ENCODE measurements at regions not wholly inside any gene's neighbourhood (a gene's known extent, or its start where the extent isn't known, plus 50 kb on each side); places are given as distances from the start of the nearest gene placed in this dataset.
"Not testable (repeated sequence)": the region's sequence is repeated elsewhere in the genome, so short reads cannot be mapped to it uniquely, and the experiment has no call there.

DNA sequence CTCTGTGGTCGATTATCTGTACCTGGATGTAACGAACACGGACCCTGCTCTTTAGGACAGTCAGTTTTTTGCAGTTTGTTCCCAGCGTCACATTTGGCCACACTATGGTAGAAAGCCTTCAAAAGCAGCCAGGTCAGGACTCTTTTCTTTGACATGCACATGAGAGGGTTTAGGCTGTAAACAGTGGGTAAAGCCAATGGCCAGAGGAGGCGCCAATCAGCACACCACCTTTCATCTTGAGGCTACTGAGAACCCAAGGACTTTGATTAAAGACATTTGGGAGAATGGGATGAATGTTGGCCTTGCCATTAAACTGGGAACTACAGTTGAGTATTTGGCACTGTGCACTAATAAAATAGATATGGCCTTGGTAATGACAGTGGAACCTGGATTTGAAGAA lies 225.9 kb downstream of the OXSM start:
- no peaks in the 10 kb centered on the region for H3K9me3 ChIP-seq (ENCODE audit: low read length)
- H3K27ac ChIP-seq (ENCODE audit: low read length) = no peak overlapping the region
- no peaks in the 10 kb centered on the region for H3K36me3 ChIP-seq (ENCODE audit: insufficient read depth, low read length)
- no peaks in the 10 kb centered on the region for H3K79me2 ChIP-seq (replicated peaks; ENCODE audit: insufficient read depth, low read length)
- peaks cover 3% of the 10 kb centered on the region for H3F3A ChIP-seq (ENCODE audit: insufficient read depth, low read length, poor library complexity, severe bottlenecking)
- H2AFZ ChIP-seq (ENCODE audit: low read depth, low read length) = no peak overlapping the region
- no peak overlapping the region for H3K4me2 ChIP-seq (ENCODE audit: low read length)
- H3K27me3 ChIP-seq (ENCODE audit: insufficient read depth, low read depth, low read length) = no peaks in the 10 kb centered on the region
- no peak overlapping the region for H3K9ac ChIP-seq (ENCODE audit: low read length)
- H4K20me1 ChIP-seq (ENCODE audit: insufficient read depth) = no peaks in the 10 kb centered on the region
- H3K9me2 ChIP-seq (ENCODE audit: insufficient read depth, low read length) = no peaks in the 10 kb centered on the region
- TF ChIP-seq, protein P1, sequence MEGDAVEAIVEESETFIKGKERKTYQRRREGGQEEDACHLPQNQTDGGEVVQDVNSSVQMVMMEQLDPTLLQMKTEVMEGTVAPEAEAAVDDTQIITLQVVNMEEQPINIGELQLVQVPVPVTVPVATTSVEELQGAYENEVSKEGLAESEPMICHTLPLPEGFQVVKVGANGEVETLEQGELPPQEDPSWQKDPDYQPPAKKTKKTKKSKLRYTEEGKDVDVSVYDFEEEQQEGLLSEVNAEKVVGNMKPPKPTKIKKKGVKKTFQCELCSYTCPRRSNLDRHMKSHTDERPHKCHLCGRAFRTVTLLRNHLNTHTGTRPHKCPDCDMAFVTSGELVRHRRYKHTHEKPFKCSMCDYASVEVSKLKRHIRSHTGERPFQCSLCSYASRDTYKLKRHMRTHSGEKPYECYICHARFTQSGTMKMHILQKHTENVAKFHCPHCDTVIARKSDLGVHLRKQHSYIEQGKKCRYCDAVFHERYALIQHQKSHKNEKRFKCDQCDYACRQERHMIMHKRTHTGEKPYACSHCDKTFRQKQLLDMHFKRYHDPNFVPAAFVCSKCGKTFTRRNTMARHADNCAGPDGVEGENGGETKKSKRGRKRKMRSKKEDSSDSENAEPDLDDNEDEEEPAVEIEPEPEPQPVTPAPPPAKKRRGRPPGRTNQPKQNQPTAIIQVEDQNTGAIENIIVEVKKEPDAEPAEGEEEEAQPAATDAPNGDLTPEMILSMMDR (IDR thresholded peaks at IDR 0.05; ENCODE audit: poor library complexity, severe bottlenecking) = no peak
- no peak for TF ChIP-seq TAF1 (IDR thresholded peaks at IDR 0.05; ENCODE audit: low read depth)
- no peak for TF ChIP-seq MXI1 (conservative IDR thresholded peaks at IDR 0.05; ENCODE audit: poor library complexity, severe bottlenecking)
- TF ChIP-seq RAD21 (conservative IDR thresholded peaks at IDR 0.05) = no peak
- no peak for TF ChIP-seq POLR2AphosphoS5 (IDR thresholded peaks at IDR 0.05)
- TF ChIP-seq EP300 (conservative IDR thresholded peaks at IDR 0.05; ENCODE audit: poor library complexity, severe bottlenecking) = no peak
- TF ChIP-seq, protein P2, sequence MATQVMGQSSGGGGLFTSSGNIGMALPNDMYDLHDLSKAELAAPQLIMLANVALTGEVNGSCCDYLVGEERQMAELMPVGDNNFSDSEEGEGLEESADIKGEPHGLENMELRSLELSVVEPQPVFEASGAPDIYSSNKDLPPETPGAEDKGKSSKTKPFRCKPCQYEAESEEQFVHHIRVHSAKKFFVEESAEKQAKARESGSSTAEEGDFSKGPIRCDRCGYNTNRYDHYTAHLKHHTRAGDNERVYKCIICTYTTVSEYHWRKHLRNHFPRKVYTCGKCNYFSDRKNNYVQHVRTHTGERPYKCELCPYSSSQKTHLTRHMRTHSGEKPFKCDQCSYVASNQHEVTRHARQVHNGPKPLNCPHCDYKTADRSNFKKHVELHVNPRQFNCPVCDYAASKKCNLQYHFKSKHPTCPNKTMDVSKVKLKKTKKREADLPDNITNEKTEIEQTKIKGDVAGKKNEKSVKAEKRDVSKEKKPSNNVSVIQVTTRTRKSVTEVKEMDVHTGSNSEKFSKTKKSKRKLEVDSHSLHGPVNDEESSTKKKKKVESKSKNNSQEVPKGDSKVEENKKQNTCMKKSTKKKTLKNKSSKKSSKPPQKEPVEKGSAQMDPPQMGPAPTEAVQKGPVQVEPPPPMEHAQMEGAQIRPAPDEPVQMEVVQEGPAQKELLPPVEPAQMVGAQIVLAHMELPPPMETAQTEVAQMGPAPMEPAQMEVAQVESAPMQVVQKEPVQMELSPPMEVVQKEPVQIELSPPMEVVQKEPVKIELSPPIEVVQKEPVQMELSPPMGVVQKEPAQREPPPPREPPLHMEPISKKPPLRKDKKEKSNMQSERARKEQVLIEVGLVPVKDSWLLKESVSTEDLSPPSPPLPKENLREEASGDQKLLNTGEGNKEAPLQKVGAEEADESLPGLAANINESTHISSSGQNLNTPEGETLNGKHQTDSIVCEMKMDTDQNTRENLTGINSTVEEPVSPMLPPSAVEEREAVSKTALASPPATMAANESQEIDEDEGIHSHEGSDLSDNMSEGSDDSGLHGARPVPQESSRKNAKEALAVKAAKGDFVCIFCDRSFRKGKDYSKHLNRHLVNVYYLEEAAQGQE (IDR thresholded peaks at IDR 0.05; ENCODE audit: borderline replicate concordance) = no peak
- no peak for TF ChIP-seq SMC3 (conservative IDR thresholded peaks at IDR 0.05; ENCODE audit: poor library complexity)
- no peak for TF ChIP-seq EZH2 (IDR thresholded peaks at IDR 0.05; ENCODE audit: borderline replicate concordance, insufficient read depth, low read length, poor library complexity, severe bottlenecking)
- H3K4me3 ChIP-seq (ENCODE audit: low read length) = no peak overlapping the region

GRCh38 chr3:26018889-26019288 lies 229.0 kb downstream of the OXSM start:
- H3K27ac ChIP-seq (ENCODE audit: low read length) = no peak overlapping the region
- TF ChIP-seq EZH2 (IDR thresholded peaks at IDR 0.05; ENCODE audit: borderline replicate concordance, insufficient read depth, low read length, poor library complexity, severe bottlenecking) = no peak
- TF ChIP-seq SMC3 (conservative IDR thresholded peaks at IDR 0.05; ENCODE audit: poor library complexity) = no peak
- TF ChIP-seq, protein P1 (IDR thresholded peaks at IDR 0.05; ENCODE audit: poor library complexity, severe bottlenecking) = no peak
- no peak for TF ChIP-seq POLR2AphosphoS5 (IDR thresholded peaks at IDR 0.05)
- no peak for TF ChIP-seq MXI1 (conservative IDR thresholded peaks at IDR 0.05; ENCODE audit: poor library complexity, severe bottlenecking)
- no peak for TF ChIP-seq TAF1 (IDR thresholded peaks at IDR 0.05; ENCODE audit: low read depth)
- TF ChIP-seq, protein P2 (IDR thresholded peaks at IDR 0.05; ENCODE audit: borderline replicate concordance) = no peak
- TF ChIP-seq RAD21 (conservative IDR thresholded peaks at IDR 0.05) = no peak
- no peak for TF ChIP-seq EP300 (conservative IDR thresholded peaks at IDR 0.05; ENCODE audit: poor library complexity, severe bottlenecking)

DNA sequence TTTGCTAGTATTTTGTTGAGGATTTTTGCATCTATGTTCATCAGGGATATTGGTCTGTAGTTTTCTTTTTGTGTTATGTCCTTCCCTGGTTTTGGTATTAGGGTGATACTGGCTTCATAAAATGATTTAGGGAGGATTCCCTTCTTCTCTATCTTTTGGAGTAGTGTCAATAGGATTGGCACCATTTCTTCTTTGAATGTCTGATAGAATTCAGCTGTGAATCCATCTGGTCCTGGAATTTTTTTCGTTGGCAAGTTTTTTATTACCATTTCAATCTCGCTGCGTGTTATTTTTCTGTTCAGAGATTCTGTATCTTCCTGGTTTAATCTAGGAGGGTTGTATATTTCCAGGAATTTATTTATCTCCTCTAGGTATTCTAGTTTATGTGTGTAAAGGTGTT lies 234.3 kb downstream of the OXSM start:
- not testable (repeated sequence) for H3K36me3 ChIP-seq (ENCODE audit: insufficient read depth, low read length); H3F3A ChIP-seq (ENCODE audit: insufficient read depth, low read length, poor library complexity, severe bottlenecking); H3K9me2 ChIP-seq (ENCODE audit: insufficient read depth, low read length); H4K20me1 ChIP-seq (ENCODE audit: insufficient read depth); H3K27ac ChIP-seq (ENCODE audit: low read length); H3K9me3 ChIP-seq (ENCODE audit: low read length); H3K4me2 ChIP-seq (ENCODE audit: low read length); H3K4me3 ChIP-seq (ENCODE audit: low read length); H3K27me3 ChIP-seq (ENCODE audit: insufficient read depth, low read depth, low read length); H3K9ac ChIP-seq (ENCODE audit: low read length); H2AFZ ChIP-seq (ENCODE audit: low read depth, low read length); H3K79me2 ChIP-seq (replicated peaks; ENCODE audit: insufficient read depth, low read length)

More at GRCh38 chr3:26018889-26019288, 229.0 kb downstream of the OXSM start:
- H3K27me3 ChIP-seq (ENCODE audit: insufficient read depth, low read depth, low read length) = no peaks in the 10 kb centered on the region
- H3K36me3 ChIP-seq (ENCODE audit: insufficient read depth, low read length) = no peaks in the 10 kb centered on the region
- H3K9me3 ChIP-seq (ENCODE audit: low read length) = peaks cover 4% of the 10 kb centered on the region
- no peaks in the 10 kb centered on the region for H3K79me2 ChIP-seq (replicated peaks; ENCODE audit: insufficient read depth, low read length)
- H2AFZ ChIP-seq (ENCODE audit: low read depth, low read length) = no peak overlapping the region
- no peak overlapping the region for H3K4me3 ChIP-seq (ENCODE audit: low read length)
- no peaks in the 10 kb centered on the region for H3K9me2 ChIP-seq (ENCODE audit: insufficient read depth, low read length)
- H4K20me1 ChIP-seq (ENCODE audit: insufficient read depth) = no peaks in the 10 kb centered on the region
- no peak overlapping the region for H3K4me2 ChIP-seq (ENCODE audit: low read length)
- no peaks in the 10 kb centered on the region for H3F3A ChIP-seq (ENCODE audit: insufficient read depth, low read length, poor library complexity, severe bottlenecking)
- no peak overlapping the region for H3K9ac ChIP-seq (ENCODE audit: low read length)

Measured in neural cell (in vitro differentiated cells).